HL-60 (cell line): ENCODE measurements at regions not wholly inside any gene's neighbourhood (a gene's known extent, or its start where the extent isn't known, plus 50 kb on each side); places are given as distances from the start of the nearest gene placed in this dataset.

Source experiments
- POLR2AphosphoS5 ChIP-seq: IDR thresholded peaks from 2 replicates; pipeline ENCODE4 v1.6.1; 2012; ENCODE audit warnings: low read depth
- TF ChIP-seq, protein P1 (sequence below): IDR thresholded peaks from one replicate; pipeline ENCODE4 v1.5.1; 2011; ENCODE audit warnings: low read length, control low read depth, inconsistent platforms; ENCODE audit not compliant: insufficient read depth

DNA sequence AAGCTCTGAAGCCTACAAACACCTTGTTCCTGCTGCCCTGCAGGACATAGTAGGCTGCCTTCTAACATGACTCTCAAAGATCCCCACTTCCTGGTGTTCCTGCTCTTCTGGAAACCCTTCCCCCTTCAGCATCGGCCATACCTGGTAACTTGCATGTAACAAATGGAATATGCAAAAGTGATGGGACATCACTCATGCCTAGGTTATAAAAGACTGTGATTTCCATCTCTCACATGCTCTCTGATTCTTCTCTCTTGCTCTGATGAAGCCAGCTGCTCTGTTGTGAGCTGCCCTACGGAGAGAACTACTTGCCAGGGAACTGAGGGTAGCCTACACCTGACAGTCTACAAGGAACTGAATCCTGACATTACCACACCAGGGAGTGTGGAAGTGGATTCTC lies 72.9 kb upstream of the IRX6 start:
- no peak for TF ChIP-seq POLR2AphosphoS5
- TF ChIP-seq, protein P1, sequence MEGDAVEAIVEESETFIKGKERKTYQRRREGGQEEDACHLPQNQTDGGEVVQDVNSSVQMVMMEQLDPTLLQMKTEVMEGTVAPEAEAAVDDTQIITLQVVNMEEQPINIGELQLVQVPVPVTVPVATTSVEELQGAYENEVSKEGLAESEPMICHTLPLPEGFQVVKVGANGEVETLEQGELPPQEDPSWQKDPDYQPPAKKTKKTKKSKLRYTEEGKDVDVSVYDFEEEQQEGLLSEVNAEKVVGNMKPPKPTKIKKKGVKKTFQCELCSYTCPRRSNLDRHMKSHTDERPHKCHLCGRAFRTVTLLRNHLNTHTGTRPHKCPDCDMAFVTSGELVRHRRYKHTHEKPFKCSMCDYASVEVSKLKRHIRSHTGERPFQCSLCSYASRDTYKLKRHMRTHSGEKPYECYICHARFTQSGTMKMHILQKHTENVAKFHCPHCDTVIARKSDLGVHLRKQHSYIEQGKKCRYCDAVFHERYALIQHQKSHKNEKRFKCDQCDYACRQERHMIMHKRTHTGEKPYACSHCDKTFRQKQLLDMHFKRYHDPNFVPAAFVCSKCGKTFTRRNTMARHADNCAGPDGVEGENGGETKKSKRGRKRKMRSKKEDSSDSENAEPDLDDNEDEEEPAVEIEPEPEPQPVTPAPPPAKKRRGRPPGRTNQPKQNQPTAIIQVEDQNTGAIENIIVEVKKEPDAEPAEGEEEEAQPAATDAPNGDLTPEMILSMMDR, result no peak
